B cell (primary cell): ENCODE measurements at regions not wholly inside any gene's neighbourhood (a gene's known extent, or its start where the extent isn't known, plus 50 kb on each side); places are given as distances from the start of the nearest gene placed in this dataset.

Experiments used
- ATAC-seq: fragments of 200-7000 bp; cut with Tn5 transposase; one replicate; pipeline ENCODE4 v1.10.0; 2021; ENCODE audit warnings: low read depth, mild to moderate bottlenecking, moderate number of reproducible peaks, moderate library complexity
- CTCF ChIA-PET: fragments of 350-600 bp; sonication (Branson Sonifier 250); formaldehyde crosslinking; loops from one replicate; lab custom pipeline; 2021; ENCODE audit warnings: antibody characterized with exemption, inconsistent platforms; lab: Charles Lee
- POLR2A ChIA-PET: fragments of 350-600 bp; sonication (Branson Sonifier 250); formaldehyde crosslinking; loops from one replicate; lab custom pipeline; 2021; ENCODE audit warnings: antibody characterized with exemption; lab: Charles Lee
- DNase-seq: peaks from one replicate; pipeline ENCODE4 v3.0.0; 2013
- H2AFZ ChIP-seq: 2 replicates; pipeline ENCODE4 v1.6.1; 2012; ENCODE audit warnings: mild to moderate bottlenecking, low read depth, low read length; ENCODE audit not compliant: insufficient read depth, poor library complexity, severe bottlenecking
- H3K27ac ChIP-seq, 2 donors: 1 replicate in 1 of 2; 2 replicates in 1 of 2; pipeline ENCODE4 v1.5.1; 2012 to 2013; ENCODE audit warnings: low read length in 2 of 2, mild to moderate bottlenecking in 2 of 2, moderate library complexity in 1 of 2
- H3K27me3 ChIP-seq, 4 experiments: fragments of 200-600 bp in 1 of 4; sonication (generic) in 1 of 4; replicated peaks in 1 of 4; 1 replicate in 2 of 4; 2 replicates in 2 of 4; pipeline versions ENCODE4 v1.6.1 to v1.7.0; 2013 to 2016; ENCODE audit warnings: low read length in 3 of 4, mild to moderate bottlenecking in 2 of 4, mixed read lengths in 1 of 4, moderate library complexity in 1 of 4; ENCODE audit not compliant: insufficient read depth in 4 of 4, control insufficient read depth in 3 of 4; ENCODE audit errors: control extremely low read depth in 1 of 4
- H3K36me3 ChIP-seq, 2 experiments: replicated peaks in 1 of 2; 1 replicate in 1 of 2; 2 replicates in 1 of 2; pipeline versions ENCODE4 v1.6.1 to v1.7.1; 2013; ENCODE audit warnings: low read length in 1 of 2; ENCODE audit not compliant: insufficient read depth in 2 of 2, control insufficient read depth in 1 of 2; ENCODE audit errors: control extremely low read depth in 1 of 2, extremely low read depth in 1 of 2
- H3K4me1 ChIP-seq, 2 donors: fragments of 200-600 bp in 1 of 2; sonication (generic) in 1 of 2; 1 replicate in 1 of 2; 2 replicates in 1 of 2; pipeline versions ENCODE4 v1.5.1 to v1.6.1; 2013 to 2017; ENCODE audit warnings: low read length in 2 of 2; ENCODE audit not compliant: control insufficient read depth in 2 of 2, insufficient read depth in 2 of 2
- H3K4me2 ChIP-seq: replicated peaks from 2 replicates; pipeline ENCODE3; 2012; ENCODE audit warnings: mild to moderate bottlenecking, low read depth, low read length; ENCODE audit not compliant: poor library complexity, severe bottlenecking
- H3K4me3 ChIP-seq, 5 experiments: fragments of 200-600 bp in 1 of 5; sonication (generic) in 1 of 5; 1 replicate in 3 of 5; 2 replicates in 2 of 5; pipeline versions ENCODE4 v1.5.1 to v1.7.0; 2011 to 2016; ENCODE audit warnings: low read length in 4 of 5, mild to moderate bottlenecking in 4 of 5, low read depth in 2 of 5, control low read depth in 1 of 5, moderate library complexity in 1 of 5; ENCODE audit not compliant: insufficient read depth in 1 of 5; ENCODE audit errors: control extremely low read depth in 1 of 5, extremely low read depth in 1 of 5
- H3K79me2 ChIP-seq: fragments of 200-600 bp; sonication (generic); one replicate; pipeline ENCODE4 v1.6.0; 2016; ENCODE audit warnings: low read length; ENCODE audit not compliant: control insufficient read depth, insufficient read depth
- H3K9ac ChIP-seq: fragments of 200-600 bp; sonication (generic); 2 replicates; pipeline ENCODE4 v1.6.1; 2017; ENCODE audit warnings: mild to moderate bottlenecking, low read length, moderate library complexity
- H3K9me3 ChIP-seq, 3 donors: one replicate each; pipeline versions ENCODE4 v1.6.1 to v1.7.1; 2013; ENCODE audit warnings: low read length in 2 of 3; ENCODE audit not compliant: control insufficient read depth in 2 of 3, insufficient read depth in 1 of 3; ENCODE audit errors: control extremely low read depth in 1 of 3
- H4K20me1 ChIP-seq: 2 replicates; pipeline ENCODE4 v1.6.0; 2012; ENCODE audit warnings: mild to moderate bottlenecking, low read length; ENCODE audit not compliant: insufficient read depth, control insufficient read depth, poor library complexity, severe bottlenecking
- H3K27ac Mint-ChIP-seq: one replicate; pipeline ENCODE4 v1.8.0; 2021; ENCODE audit warnings: mixed read lengths
- H3K27me3 Mint-ChIP-seq: one replicate; pipeline ENCODE4 v1.8.0; 2021; ENCODE audit warnings: mixed read lengths
- H3K4me1 Mint-ChIP-seq: one replicate; pipeline ENCODE4 v1.8.0; 2021; ENCODE audit warnings: mixed read lengths
- H3K4me3 Mint-ChIP-seq: one replicate; pipeline ENCODE4 v1.8.0; 2021; ENCODE audit warnings: mixed read lengths
- H3K9me3 Mint-ChIP-seq: one replicate; pipeline ENCODE4 v1.8.0; 2022; ENCODE audit warnings: mixed read lengths; ENCODE audit not compliant: insufficient read depth
- EZH2 ChIP-seq: IDR thresholded peaks from 2 replicates; pipeline ENCODE4 v1.6.1; 2012; ENCODE audit warnings: borderline replicate concordance, low read depth, mild to moderate bottlenecking, moderate library complexity, low read length; ENCODE audit not compliant: insufficient read depth, poor library complexity, severe bottlenecking
- WGBS: methylation state at CpG from one replicate; pipeline ENCODE4 v1.1.5; 2013; ENCODE audit warnings: missing lambda C conversion rate; ENCODE audit not compliant: insufficient coverage; 5-methylcytosine and 5-hydroxymethylcytosine counted together
- intact Hi-C: fragments of 100-400 bp; cut with micrococcal nuclease; formaldehyde crosslinking; loops from one replicate; pipeline ENCODE4 v1.10.0; 2022
- TF ChIP-seq, protein P1 (sequence below): fragments of 200-600 bp; IDR thresholded peaks from one replicate; pipeline ENCODE4 v1.8.0; 2022; ENCODE audit warnings: antibody characterized with exemption, mild to moderate bottlenecking

GRCh38 chr12:34343345-34343744 is 321.0 kb downstream of the ALG10 start:
- Histone ChIP-seq H3K4me3 (no peak overlapping the region), H3K9me3 (peaks cover 0 to 100% (median 3%) of the 10 kb centered on the region in 3 donors), H3K4me2 (no peak overlapping the region), H4K20me1 (no peaks in the 10 kb centered on the region), H3K27ac (no peak overlapping the region), H2AFZ (no peak overlapping the region), H3K27me3 (no peaks in the 10 kb centered on the region), H3K4me1 (no peaks in the 10 kb centered on the region), H3K9ac (no peak overlapping the region), H3K79me2 (no peaks in the 10 kb centered on the region), H3K36me3 (no peaks in the 10 kb centered on the region)
- intact Hi-C loops: no loop called here
- Mint-ChIP-seq H3K4me1 (no peaks in the 10 kb centered on the region), H3K4me3 (no peak overlapping the region), H3K27ac (no peak overlapping the region), H3K9me3 (no peaks in the 10 kb centered on the region), H3K27me3 (no peaks in the 10 kb centered on the region)
- WGBS: 78% methylated on average over 18 of the region's 22 CpGs
- TF ChIP-seq, protein P1, sequence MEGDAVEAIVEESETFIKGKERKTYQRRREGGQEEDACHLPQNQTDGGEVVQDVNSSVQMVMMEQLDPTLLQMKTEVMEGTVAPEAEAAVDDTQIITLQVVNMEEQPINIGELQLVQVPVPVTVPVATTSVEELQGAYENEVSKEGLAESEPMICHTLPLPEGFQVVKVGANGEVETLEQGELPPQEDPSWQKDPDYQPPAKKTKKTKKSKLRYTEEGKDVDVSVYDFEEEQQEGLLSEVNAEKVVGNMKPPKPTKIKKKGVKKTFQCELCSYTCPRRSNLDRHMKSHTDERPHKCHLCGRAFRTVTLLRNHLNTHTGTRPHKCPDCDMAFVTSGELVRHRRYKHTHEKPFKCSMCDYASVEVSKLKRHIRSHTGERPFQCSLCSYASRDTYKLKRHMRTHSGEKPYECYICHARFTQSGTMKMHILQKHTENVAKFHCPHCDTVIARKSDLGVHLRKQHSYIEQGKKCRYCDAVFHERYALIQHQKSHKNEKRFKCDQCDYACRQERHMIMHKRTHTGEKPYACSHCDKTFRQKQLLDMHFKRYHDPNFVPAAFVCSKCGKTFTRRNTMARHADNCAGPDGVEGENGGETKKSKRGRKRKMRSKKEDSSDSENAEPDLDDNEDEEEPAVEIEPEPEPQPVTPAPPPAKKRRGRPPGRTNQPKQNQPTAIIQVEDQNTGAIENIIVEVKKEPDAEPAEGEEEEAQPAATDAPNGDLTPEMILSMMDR: no peak
- TF ChIP-seq EZH2: no peak
- ChIA-PET CTCF (no interaction called here), POLR2A (no interaction called here)
- ATAC-seq (no peak), DNase-seq (no peak)

DNA sequence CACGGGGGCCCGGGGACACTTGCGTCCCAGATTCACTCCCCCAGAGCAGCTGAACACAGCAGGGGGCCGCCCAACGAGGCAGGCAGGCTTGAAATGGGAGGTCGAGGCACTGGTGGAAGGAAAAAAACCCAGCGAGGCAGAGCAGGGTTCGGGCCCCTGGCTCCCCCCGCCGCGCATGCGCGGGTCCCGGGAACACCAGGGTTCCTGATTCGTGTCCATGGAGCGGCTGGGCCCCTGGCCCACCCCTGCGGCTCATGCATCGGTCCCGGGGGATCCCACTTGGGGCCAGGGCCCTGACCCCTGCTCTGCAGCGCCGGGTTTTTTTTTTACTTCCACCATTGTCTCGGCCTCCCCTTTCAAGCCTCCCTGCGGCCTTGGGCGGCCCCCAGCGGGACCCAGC is 321.5 kb downstream of the ALG10 start:
- no peak overlapping the region for H3K9ac ChIP-seq
- POLR2A ChIA-PET: no interaction called here
- H3K4me2 ChIP-seq: no peak overlapping the region
- no peak overlapping the region for H2AFZ ChIP-seq
- no peak for ATAC-seq
- Mint-ChIP-seq H3K27me3 (no peaks in the 10 kb centered on the region), H3K27ac (no peak overlapping the region), H3K4me1 (no peaks in the 10 kb centered on the region), H3K9me3 (no peaks in the 10 kb centered on the region), H3K4me3 (no peak overlapping the region)
- intact Hi-C loops: no loop called here
- H3K4me1 ChIP-seq: no peaks in the 10 kb centered on the region
- peaks cover 0 to 100% (median 3%) of the 10 kb centered on the region in 3 donors for H3K9me3 ChIP-seq
- H3K4me3 ChIP-seq: no peak overlapping the region
- no peaks in the 10 kb centered on the region for H4K20me1 ChIP-seq
- no peaks in the 10 kb centered on the region for H3K27me3 ChIP-seq
- H3K36me3 ChIP-seq: no peaks in the 10 kb centered on the region
- no peak for DNase-seq
- CTCF ChIA-PET: no interaction called here
- no peak overlapping the region for H3K27ac ChIP-seq
- no peaks in the 10 kb centered on the region for H3K79me2 ChIP-seq
- WGBS: 77% methylated on average over 22 of the region's 25 CpGs
- TF ChIP-seq, protein P1: no peak
